ENCODE measurements at regions not wholly inside any gene's neighbourhood (a gene's known extent, or its start where the extent isn't known, plus 50 kb on each side); places are given as distances from the start of the nearest gene placed in this dataset.

DNA sequence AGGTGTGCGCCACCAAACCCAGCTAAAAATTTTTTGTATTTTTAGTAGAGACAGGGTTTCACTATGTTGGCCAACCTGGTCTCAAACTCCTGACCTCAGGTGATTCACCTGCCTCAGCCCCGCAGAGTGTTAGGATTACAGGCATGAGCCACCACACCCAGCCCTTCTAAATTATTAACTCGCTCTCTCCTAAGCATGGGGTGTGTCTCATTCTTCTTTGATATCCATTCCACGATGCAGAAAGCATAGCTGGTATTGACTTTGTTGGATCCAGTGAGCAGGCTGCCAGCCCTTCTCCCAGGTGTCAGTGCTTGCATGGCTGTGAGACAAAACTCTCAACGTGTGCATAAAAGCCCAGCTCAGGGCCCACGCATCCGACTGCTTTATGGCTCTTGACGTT is 254.1 kb upstream of the PFKP start:
- TF ChIP-seq, protein P1, sequence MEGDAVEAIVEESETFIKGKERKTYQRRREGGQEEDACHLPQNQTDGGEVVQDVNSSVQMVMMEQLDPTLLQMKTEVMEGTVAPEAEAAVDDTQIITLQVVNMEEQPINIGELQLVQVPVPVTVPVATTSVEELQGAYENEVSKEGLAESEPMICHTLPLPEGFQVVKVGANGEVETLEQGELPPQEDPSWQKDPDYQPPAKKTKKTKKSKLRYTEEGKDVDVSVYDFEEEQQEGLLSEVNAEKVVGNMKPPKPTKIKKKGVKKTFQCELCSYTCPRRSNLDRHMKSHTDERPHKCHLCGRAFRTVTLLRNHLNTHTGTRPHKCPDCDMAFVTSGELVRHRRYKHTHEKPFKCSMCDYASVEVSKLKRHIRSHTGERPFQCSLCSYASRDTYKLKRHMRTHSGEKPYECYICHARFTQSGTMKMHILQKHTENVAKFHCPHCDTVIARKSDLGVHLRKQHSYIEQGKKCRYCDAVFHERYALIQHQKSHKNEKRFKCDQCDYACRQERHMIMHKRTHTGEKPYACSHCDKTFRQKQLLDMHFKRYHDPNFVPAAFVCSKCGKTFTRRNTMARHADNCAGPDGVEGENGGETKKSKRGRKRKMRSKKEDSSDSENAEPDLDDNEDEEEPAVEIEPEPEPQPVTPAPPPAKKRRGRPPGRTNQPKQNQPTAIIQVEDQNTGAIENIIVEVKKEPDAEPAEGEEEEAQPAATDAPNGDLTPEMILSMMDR (IDR thresholded peaks at IDR 0.05; ENCODE audit: insufficient read depth, low read length, poor library complexity, severe bottlenecking) = no peak
- TF ChIP-seq EZH2phosphoT487 (conservative IDR thresholded peaks at IDR 0.05; ENCODE audit: low read length) = no peak

Data from SU-DHL-6 (cell line).